Neural cell (in vitro differentiated cells): ENCODE measurements at regions not wholly inside any gene's neighbourhood (a gene's known extent, or its start where the extent isn't known, plus 50 kb on each side); places are given as distances from the start of the nearest gene placed in this dataset.

Experiments used
- H2AFZ ChIP-seq: fragments of 200-600, 300-800 bp; sonication (generic), shearing (Covaris generic); 2 replicates; pipeline ENCODE4 v1.6.0; 2014; ENCODE audit warnings: low read depth, mild to moderate bottlenecking, antibody characterized with exemption, low read length, moderate library complexity
- H3F3A ChIP-seq: fragments of 200-600 bp; shearing (Covaris generic); 2 replicates; pipeline ENCODE4 v1.6.1; 2016; ENCODE audit warnings: mild to moderate bottlenecking, moderate library complexity, mixed read lengths, antibody characterized with exemption, low read length; ENCODE audit not compliant: insufficient read depth, poor library complexity, severe bottlenecking
- H3K27ac ChIP-seq: fragments of 200-600, 300-800 bp; sonication (generic), shearing (Covaris generic); 2 replicates; pipeline ENCODE4 v1.5.1; 2014; ENCODE audit warnings: mild to moderate bottlenecking, low read length, moderate library complexity
- H3K27me3 ChIP-seq: fragments of 300-800, 200-600 bp; sonication (generic), shearing (Covaris generic); 2 replicates; pipeline ENCODE4 v1.6.0; 2014; ENCODE audit warnings: mild to moderate bottlenecking, low read depth, low read length, moderate library complexity; ENCODE audit not compliant: insufficient read depth
- H3K36me3 ChIP-seq: fragments of 300-800, 200-600 bp; sonication (generic), shearing (Covaris generic); 2 replicates; pipeline ENCODE4 v1.5.1; 2014; ENCODE audit warnings: mild to moderate bottlenecking, antibody characterized with exemption, low read length, moderate library complexity; ENCODE audit not compliant: insufficient read depth
- H3K4me2 ChIP-seq: fragments of 300-800, 200-600 bp; sonication (generic), shearing (Covaris generic); 2 replicates; pipeline ENCODE4 v1.6.0; 2014; ENCODE audit warnings: mild to moderate bottlenecking, low read length
- H3K4me3 ChIP-seq: fragments of 300-800, 200-600 bp; sonication (generic), shearing (Covaris generic); 2 replicates; pipeline ENCODE4 v1.5.1; 2014; ENCODE audit warnings: mild to moderate bottlenecking, low read length, moderate library complexity
- H3K79me2 ChIP-seq: fragments of 200-600 bp; shearing (Covaris generic); replicated peaks from 2 replicates; pipeline ENCODE4 v1.6.0; 2014; ENCODE audit warnings: mild to moderate bottlenecking, low read length, moderate library complexity; ENCODE audit not compliant: insufficient read depth
- H3K9ac ChIP-seq: fragments of 300-800, 200-600 bp; sonication (generic), shearing (Covaris generic); 2 replicates; pipeline ENCODE4 v1.6.1; 2016; ENCODE audit warnings: mild to moderate bottlenecking, low read length, mixed read lengths
- H3K9me2 ChIP-seq: fragments of 200-600 bp; shearing (Covaris generic); 2 replicates; pipeline ENCODE4 v1.6.1; 2016; ENCODE audit warnings: mild to moderate bottlenecking, low read length, mixed read lengths; ENCODE audit not compliant: insufficient read depth
- H3K9me3 ChIP-seq: fragments of 200-600, 300-800 bp; sonication (generic), shearing (Covaris generic); 2 replicates; pipeline ENCODE4 v1.6.1; 2016; ENCODE audit warnings: mild to moderate bottlenecking, mixed run types, low read length, moderate library complexity, mixed read lengths
- H4K20me1 ChIP-seq: fragments of 200-600 bp; shearing (Covaris generic); 2 replicates; pipeline ENCODE4 v1.6.1; 2016; ENCODE audit warnings: mild to moderate bottlenecking, mixed run types; ENCODE audit not compliant: insufficient read depth
- CTCF ChIP-seq: fragments of 450-650 bp; IDR thresholded peaks from 2 replicates; pipeline ENCODE4 v1.5.1; 2014; ENCODE audit warnings: antibody characterized with exemption, mild to moderate bottlenecking, moderate library complexity; ENCODE audit not compliant: poor library complexity, severe bottlenecking
- EP300 ChIP-seq: fragments of 450-650 bp; conservative IDR thresholded peaks from 2 replicates; pipeline ENCODE4 v1.6.1; 2014; ENCODE audit warnings: antibody characterized with exemption, mild to moderate bottlenecking, moderate library complexity; ENCODE audit not compliant: poor library complexity, severe bottlenecking
- EZH2 ChIP-seq: fragments of 200-600, 300-800 bp; shearing (Covaris generic), sonication (generic); IDR thresholded peaks from 2 replicates; pipeline ENCODE4 v1.6.1; 2014; ENCODE audit warnings: antibody characterized with exemption, low read length, borderline replicate concordance, mild to moderate bottlenecking; ENCODE audit not compliant: insufficient read depth, poor library complexity, severe bottlenecking
- MXI1 ChIP-seq: fragments of 450-650 bp; conservative IDR thresholded peaks from 2 replicates; pipeline ENCODE4 v1.6.1; 2014; ENCODE audit warnings: antibody characterized with exemption, mild to moderate bottlenecking; ENCODE audit not compliant: poor library complexity, severe bottlenecking
- POLR2AphosphoS5 ChIP-seq: IDR thresholded peaks from 2 replicates; pipeline ENCODE4 v1.6.1; 2012
- RAD21 ChIP-seq: fragments of 450-650 bp; conservative IDR thresholded peaks from 2 replicates; pipeline ENCODE4 v1.6.1; 2014; ENCODE audit warnings: antibody characterized with exemption, mild to moderate bottlenecking, moderate library complexity
- REST ChIP-seq: IDR thresholded peaks from 2 replicates; pipeline ENCODE4 v1.6.1; 2012; ENCODE audit warnings: borderline replicate concordance
- SMC3 ChIP-seq: fragments of 450-650 bp; conservative IDR thresholded peaks from 2 replicates; pipeline ENCODE4 v1.6.1; 2014; ENCODE audit warnings: antibody characterized with exemption, mild to moderate bottlenecking, moderate library complexity; ENCODE audit not compliant: poor library complexity
- TAF1 ChIP-seq: IDR thresholded peaks from 2 replicates; pipeline ENCODE4 v1.6.1; 2012; ENCODE audit warnings: low read depth

GRCh38 chr4:127578967-127579366 lies 53.8 kb upstream of the INTU start:
- H3K9me2 ChIP-seq: no peaks in the 10 kb centered on the region
- H2AFZ ChIP-seq: no peak overlapping the region
- no peaks in the 10 kb centered on the region for H3K36me3 ChIP-seq
- H3K9ac ChIP-seq: no peak overlapping the region
- no peak overlapping the region for H3K27ac ChIP-seq
- H3F3A ChIP-seq: no peaks in the 10 kb centered on the region
- H3K27me3 ChIP-seq: no peaks in the 10 kb centered on the region
- H3K9me3 ChIP-seq: no peaks in the 10 kb centered on the region
- TF ChIP-seq MXI1: no peak
- no peak for TF ChIP-seq SMC3
- TF ChIP-seq CTCF: no peak
- no peak for TF ChIP-seq RAD21
- TF ChIP-seq TAF1: no peak
- TF ChIP-seq EP300: no peak
- no peak for TF ChIP-seq POLR2AphosphoS5
- no peak for TF ChIP-seq REST
- no peak overlapping the region for H3K4me3 ChIP-seq
- H3K79me2 ChIP-seq: no peaks in the 10 kb centered on the region
- H4K20me1 ChIP-seq: no peaks in the 10 kb centered on the region
- no peak overlapping the region for H3K4me2 ChIP-seq

GRCh38 chr4:127579821-127580220 lies 52.9 kb upstream of the INTU start:
- Histone ChIP-seq H3K79me2 (no peaks in the 10 kb centered on the region), H3K27ac (no peak overlapping the region), H3K9ac (no peak overlapping the region), H2AFZ (no peak overlapping the region), H3F3A (no peaks in the 10 kb centered on the region), H3K36me3 (no peaks in the 10 kb centered on the region), H3K4me3 (no peak overlapping the region), H3K27me3 (no peaks in the 10 kb centered on the region), H3K4me2 (no peak overlapping the region), H4K20me1 (no peaks in the 10 kb centered on the region), H3K9me3 (no peaks in the 10 kb centered on the region), H3K9me2 (no peaks in the 10 kb centered on the region)
- TF ChIP-seq CTCF (no peak), SMC3 (no peak), EZH2 (no peak), REST (no peak), POLR2AphosphoS5 (no peak), EP300 (no peak), TAF1 (no peak), RAD21 (no peak), MXI1 (no peak)
